HUDEP-2 (cell line): ENCODE measurements at regions not wholly inside any gene's neighbourhood (a gene's known extent, or its start where the extent isn't known, plus 50 kb on each side); places are given as distances from the start of the nearest gene placed in this dataset.

Source experiments
- DNase-seq, 76 experiments: peaks; one replicate each; lab custom pipeline; 2025; ENCODE audit not compliant: unreplicated experiment in 76 of 76; lab: John Stamatoyannopoulos, UW

DNA sequence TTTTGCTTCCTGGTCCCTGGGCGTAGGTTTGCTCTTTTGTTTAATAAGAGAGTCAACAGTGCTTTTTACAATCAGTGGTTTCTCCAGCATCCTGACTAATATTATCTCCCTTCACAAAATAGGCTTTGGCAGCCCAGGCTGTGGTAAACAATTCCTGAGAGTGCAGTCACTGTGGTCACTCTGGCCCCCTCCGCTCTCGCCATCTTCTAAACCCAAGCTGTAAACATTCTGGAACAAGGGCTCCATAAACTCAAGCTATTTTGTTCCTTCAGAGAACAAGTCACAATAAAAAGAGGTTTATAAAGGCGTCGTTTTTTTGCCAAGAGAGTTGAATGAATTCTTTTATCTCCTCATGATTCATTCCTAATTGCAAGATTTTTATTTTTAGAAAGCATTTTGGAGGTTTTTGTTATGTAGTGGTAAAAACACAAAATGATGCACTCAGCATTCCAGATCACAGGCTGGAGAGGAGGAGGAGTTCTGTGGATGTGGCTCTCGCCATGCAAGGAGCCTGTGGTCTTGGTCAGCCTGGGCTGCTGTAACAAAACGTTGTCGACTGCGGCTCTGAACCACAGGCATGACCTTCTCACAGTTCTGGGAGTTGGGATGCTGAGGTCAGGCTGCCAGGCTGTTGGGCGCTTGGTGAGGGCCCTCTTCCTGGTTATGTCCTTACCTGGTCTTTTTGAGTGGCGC is 486.4 kb upstream of the FAT1 start:
- no peak for DNase-seq

GRCh38 chr4:187212446-187213080 is 488.9 kb upstream of the FAT1 start:
- no peak for DNase-seq

DNA sequence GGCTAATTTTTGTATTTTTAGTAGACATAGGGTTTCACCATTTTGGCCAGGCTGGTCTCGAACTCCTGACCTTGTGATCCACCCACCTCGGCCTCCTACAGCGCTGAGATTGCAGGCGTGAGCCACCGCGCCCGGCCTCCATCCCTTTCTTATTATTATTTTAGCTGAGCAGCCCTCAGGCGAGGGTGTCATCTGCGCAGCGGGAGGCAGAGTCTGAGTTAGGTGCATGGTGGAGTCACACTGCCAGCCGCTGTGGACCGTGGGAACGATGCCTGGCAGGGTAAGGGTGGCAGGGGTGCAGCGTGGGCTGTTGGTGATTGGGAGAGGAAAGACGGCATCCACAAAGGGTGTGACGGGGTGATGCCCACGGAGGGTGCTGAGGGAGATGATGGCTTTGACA is 491.8 kb upstream of the FAT1 start:
- DNase-seq: no peak

GRCh38 chr4:187218705-187219245 is 495.1 kb upstream of the FAT1 start:
- DNase-seq: no peak

DNA sequence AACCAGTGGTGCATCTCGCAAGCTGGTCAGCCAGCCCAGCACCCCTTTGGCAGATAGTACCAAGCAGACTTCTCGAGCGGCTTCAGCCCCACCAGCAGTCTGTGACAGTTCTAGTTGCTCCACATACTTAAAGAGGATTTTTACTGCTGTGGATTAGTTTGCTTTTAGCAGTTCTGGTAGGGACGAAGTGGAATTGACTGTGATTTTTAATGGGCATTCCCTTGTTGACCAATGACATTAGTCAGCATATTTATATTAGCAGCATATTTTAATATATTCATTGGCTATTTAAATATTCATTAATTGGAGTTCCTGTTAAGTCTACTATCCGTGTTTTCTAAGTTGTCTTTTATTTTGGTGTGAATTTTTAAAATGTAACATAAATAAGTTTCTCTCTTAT is 500.9 kb upstream of the FAT1 start:
- no peak for DNase-seq

DNA sequence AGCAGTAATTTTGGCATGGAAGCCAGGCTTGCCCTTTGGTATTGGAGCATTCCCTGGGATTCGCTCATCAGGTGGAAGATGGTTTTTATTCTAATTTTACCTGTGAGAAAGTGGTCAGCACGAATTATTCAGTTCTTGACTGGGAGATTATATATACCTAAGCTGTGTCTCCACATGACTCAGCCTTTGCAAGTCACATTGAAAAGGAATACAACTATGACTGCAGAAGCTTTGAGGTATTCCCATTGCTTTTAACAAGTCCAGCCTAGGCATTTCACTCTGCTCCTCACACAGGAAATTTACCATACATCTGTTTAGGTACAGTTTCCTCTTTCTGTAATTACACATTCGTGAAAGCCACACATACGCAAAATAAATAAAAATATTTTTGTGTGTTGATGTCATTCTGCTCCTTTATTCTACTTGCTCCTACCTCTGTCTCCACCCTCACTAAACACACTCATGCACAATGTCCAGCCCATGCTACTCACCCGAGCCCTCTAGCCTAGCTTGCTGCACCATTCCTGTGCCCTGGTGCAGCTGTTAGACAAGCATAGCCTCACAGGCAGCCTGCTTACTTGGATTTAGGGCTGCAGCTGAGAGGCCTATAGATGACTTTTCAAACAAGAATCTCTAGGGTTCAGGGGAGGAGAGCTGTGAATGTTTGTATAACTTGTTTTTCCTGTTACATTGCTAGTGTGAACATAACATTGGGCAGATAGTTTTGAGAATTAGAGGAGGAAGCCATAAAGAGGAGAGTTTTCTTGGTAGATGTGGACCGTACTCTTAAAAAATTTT is 504.4 kb upstream of the FAT1 start:
- no peak for DNase-seq

DNA sequence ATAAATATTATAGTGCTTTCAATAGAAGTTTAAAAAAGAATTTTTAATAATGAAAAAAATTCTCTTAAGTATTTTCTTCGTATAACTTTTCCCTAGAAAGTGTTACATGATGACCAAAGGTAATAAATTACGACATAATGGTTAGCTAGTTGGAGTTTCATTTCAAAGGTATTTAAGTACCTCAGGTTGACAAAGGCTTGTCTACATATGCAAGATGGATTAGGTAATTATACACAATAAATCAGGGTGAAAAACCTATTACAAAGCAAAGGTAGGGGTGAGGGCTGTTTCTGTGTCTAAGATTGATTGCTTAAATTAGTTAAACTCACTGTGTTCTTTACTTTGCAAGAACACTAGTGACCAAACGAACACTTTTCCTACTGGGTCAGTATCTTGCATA is 508.5 kb upstream of the FAT1 start:
- DNase-seq: no peak

GRCh38 chr4:187232796-187233195 is 509.1 kb upstream of the FAT1 start:
- DNase-seq: no peak

DNA sequence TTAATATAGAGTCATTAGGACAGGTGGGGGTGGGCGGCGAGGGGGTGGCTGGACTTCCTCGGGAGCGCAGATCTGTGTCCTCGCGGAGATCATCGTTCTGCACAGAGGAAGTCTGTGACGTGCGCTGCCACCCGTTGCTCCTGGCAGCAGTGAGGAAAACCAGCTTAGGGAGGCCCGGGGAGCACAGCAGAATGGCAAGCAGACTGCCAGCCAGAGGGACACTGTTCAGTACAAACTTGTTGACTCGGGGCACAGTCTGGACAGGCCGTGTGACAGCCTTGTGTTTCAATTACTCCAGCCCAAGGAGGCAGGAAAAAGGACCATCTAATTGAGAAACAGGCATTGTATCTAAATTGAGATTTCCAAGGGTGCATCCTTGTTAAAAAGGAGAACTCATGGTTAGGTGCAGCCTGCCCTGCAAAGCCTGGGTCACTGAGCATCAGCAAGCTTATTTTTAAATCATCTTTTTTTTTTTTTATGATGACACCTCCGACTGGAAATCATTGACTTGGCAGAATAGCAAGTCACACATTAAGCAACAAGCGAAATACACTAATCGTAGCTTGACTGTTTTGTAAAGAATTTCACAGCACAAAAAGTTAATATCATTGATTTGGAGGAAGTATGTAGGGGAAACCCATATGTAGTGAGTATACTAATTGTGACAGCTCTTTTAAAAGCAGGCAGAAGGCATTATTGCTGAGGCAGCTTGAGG is 512.0 kb upstream of the FAT1 start:
- no peak for DNase-seq

DNA sequence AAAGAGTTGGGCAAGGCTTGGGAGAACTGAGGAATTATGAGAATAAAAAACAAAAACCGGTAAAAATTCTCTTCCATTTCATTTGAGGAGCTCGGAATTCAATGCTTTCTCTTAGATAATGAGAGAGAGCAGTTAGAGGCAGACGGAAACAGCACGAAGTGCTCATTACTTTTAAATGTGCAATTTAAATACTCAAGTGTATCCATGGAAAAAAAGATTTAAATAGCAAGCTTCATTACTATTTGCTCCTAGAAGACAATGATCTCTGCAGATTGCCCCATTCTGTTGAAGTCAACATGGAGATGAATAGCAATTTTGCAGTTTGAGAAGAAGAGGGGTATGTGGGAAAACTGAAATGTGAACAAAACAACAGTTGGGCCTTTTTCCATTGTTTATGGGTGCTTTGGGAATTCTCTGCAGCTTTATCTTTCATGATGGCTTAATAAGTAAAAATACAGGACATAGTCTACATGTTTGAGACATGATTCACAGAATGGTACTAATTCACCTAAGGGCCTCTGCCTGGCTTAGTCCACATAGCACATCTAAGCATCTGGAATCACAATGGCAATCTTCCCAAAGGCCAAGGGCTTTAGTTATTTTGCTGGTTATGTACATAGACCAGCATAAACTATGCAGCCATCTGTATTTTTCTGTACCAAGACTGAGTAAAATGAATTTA is 512.7 kb upstream of the FAT1 start:
- DNase-seq: no peak

DNA sequence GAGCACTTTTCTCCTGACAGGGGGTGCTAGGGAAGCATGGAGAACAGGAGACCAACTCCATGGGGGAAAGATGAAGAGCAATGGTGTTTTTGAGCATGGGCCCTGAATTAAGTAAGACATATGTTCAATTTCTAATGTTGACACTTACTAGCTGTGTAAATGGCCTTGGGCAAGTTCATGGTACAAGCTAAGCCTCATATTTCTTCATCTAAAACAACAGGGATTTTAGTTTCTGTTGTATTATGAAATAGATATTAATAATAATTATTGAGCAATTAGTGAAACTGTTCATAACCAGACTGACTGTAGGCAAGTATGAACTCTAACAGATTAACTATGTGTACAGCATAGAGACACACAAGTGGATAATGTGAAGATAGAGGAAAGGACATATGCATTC is 515.0 kb upstream of the FAT1 start:
- DNase-seq: no peak

- no peak for DNase-seq
Observed at GRCh38 chr4:187251896-187252295, 528.2 kb upstream of the FAT1 start.

DNA sequence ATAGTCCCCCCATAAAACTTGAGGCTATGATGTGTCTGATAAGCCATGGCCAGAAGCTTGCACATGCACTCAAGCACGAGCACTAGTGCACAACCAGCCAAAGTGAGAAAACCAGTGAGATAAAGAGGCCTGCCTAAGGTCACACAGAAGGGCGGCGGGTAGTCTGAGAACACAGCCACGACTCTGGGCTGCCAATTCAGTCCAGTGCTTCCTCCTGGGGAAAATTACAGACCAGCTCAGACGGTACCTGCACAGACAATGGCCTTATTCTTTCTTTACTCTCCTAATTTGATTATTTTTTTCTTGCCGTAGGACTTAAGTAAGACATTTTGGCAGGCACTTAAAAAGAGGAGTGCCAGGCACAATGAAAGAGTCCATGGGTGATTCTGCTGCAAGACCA is 533.2 kb upstream of the FAT1 start:
- no peak for DNase-seq

DNA sequence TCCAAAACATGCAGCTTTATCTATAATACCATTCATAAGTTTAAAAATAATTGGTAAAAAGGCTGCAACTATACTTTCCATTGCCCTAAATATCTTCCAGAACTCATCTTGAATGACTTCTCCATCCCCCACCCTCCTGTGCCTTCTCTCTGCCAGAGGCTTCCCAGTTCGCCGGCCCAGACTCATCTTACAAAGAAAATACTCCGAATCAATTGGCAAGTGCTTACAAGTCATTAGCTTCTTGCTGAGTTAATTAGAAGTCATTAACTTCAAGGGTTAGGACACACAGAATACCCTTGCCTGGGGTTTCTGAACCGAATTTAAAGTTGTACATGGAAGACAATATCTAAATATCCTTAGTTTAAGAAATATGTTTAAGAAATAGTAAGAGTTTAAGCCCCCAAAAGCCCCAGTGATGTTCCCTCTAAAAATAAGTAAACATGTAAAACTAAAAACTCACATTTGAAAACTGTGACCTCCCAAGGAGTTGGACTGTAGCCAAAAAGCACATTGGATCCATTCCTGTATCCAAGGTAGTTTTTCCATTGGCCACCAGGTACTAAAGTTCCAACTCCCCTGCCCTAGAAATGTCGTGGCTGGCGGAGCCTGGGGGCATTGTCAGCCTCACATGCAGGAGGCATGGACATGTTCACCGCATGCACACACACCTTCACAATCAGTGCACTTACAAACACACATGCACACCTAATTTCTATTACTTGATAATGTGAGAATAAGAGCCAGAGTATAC is 535.2 kb upstream of the FAT1 start:
- DNase-seq: no peak

DNA sequence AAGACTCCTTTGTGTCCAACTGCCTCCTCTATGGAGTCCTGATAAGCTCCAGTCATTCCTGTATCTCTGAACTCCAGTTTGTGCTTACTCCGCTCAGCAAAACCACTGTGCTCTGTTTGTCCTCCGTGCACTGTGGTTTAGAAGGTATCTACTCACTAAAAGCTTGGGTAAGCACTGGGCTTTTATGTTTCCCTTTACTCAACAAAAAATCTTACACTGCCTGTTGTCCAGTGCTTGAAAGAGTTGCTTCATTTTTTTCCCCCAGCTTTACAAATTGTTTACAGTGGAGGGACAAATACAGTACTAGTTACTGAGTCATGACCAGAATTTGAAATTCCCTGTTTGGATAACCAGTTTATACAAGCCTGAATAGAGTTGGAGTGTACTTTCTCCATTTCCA is 545.3 kb upstream of the FAT1 start:
- DNase-seq: no peak

- no peak for DNase-seq
Observed at GRCh38 chr4:187270154-187270553, 546.5 kb upstream of the FAT1 start.

DNA sequence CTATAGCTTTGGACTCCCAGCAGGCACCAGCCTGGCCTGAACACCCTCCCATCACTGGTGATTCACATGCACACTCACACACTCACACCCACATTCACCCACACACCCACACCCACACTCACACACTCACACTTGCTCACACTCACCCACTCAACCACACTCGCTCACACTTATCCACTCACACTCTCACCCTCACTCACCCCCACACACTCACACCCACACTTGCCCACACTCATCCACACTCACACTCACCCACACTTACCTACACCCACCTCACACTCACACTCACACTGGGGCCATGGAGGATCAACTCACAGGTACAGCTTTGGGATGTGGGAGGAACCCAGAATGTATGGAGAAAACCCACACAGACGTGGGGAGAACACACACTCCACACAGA is 548.2 kb upstream of the FAT1 start:
- DNase-seq: no peak

DNA sequence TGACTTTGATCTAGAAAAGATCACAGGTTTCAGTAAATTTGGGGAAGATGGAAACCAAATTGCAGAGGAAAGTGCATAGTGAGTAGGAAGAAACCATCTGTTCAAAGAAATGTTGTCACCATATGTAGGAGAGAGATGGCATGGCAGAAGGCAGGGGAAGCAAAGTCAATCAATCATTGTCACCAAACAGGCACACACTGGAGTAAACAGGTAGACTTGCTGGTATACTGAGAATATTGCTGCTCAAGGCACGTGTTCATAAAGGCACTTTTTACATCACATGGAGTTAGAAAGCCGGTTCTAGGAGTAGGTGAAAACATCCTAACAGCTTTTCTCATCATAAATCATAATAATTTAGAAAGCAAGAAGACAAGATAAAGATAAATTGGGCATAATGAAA is 550.5 kb upstream of the FAT1 start:
- no peak for DNase-seq

DNA sequence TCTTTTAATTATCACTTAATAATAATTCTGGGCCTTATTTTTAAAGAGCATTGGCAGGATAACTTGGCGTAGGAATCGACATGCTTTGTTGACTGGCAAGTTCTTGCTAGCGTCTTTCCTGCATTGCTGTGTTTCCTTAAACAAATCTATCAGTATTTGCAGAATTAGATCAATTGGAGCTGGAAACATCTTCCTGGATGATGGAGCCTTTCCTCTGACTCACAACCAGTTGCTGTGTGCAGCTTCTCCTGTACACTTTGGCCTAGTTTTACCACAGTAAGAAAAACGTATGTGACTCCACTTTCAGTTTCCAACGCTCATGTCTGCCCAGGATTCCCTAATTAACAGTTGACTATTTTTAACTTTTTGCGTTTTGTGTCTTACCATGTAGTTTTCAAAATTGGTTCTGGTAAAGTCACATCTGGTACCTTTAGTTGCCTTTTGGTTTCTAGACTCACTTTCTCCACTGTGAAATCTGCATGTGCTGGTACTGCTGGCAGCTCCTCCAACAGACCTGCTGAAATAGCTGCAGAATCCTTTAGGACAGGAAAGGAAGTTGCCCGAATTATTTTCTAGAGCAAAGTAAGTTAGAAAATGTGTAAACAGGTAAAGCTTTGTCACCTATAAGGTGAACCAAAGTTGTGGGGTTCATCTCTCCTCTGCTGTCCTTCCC is 553.2 kb upstream of the FAT1 start:
- no peak for DNase-seq
